ENCODE measurements at regions not wholly inside any gene's neighbourhood (a gene's known extent, or its start where the extent isn't known, plus 50 kb on each side); places are given as distances from the start of the nearest gene placed in this dataset.

DNA sequence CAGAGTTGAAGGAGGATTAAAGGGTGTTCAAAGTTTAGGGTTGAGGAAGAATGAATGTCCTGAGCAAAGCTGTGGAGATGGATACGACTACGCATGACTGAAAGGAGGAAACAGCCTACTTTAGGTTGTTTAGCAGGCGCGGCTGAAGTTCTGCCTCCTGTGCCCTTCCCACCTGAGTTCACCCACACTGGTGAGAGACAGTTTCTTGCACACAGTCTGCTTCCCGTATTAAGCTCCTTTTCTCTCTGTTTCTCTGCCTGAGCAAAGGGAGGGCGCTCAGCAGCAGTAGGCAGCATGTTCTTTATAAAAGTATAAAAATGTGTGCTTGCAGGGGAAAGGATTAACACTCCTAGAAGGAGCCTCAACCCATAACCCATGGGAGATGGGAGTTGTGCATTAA lies 224.0 kb upstream of the SMARCA2 start:
- ChIA-PET POLR2A (no interaction called here), CTCF (no interaction called here)
- no peaks in the 10 kb centered on the region for H3K4me1 Mint-ChIP-seq (ENCODE audit: low read depth, unreplicated experiment)
- H3K27ac Mint-ChIP-seq (ENCODE audit: unreplicated experiment): no peak overlapping the region
- no peak overlapping the region for H3K4me3 Mint-ChIP-seq (ENCODE audit: unreplicated experiment)
- Histone ChIP-seq H3K4me3 (ENCODE audit: low read depth, low read length) (no peak overlapping the region), H3K9me3 (no peaks in the 10 kb centered on the region), H3K36me3 (ENCODE audit: control insufficient read depth, insufficient read depth, low read length) (no peaks in the 10 kb centered on the region), H3K4me1 (no peaks in the 10 kb centered on the region), H3K27me3 (replicated peaks; ENCODE audit: control insufficient read depth, insufficient read depth, low read length) (no peaks in the 10 kb centered on the region)
- no TSS peak for BruUV-seq (replicated peaks)
- H3K27me3 Mint-ChIP-seq (ENCODE audit: insufficient read depth, unreplicated experiment): no peaks in the 10 kb centered on the region
- intact Hi-C loops (cut with micrococcal nuclease; ENCODE audit: unreplicated experiment): no loop called here
- no peaks in the 10 kb centered on the region for H3K36me3 Mint-ChIP-seq (ENCODE audit: insufficient read depth, unreplicated experiment)
- DNase-seq: no peak
- H3K9me3 Mint-ChIP-seq (ENCODE audit: unreplicated experiment): no peaks in the 10 kb centered on the region
- TF ChIP-seq, protein P1, sequence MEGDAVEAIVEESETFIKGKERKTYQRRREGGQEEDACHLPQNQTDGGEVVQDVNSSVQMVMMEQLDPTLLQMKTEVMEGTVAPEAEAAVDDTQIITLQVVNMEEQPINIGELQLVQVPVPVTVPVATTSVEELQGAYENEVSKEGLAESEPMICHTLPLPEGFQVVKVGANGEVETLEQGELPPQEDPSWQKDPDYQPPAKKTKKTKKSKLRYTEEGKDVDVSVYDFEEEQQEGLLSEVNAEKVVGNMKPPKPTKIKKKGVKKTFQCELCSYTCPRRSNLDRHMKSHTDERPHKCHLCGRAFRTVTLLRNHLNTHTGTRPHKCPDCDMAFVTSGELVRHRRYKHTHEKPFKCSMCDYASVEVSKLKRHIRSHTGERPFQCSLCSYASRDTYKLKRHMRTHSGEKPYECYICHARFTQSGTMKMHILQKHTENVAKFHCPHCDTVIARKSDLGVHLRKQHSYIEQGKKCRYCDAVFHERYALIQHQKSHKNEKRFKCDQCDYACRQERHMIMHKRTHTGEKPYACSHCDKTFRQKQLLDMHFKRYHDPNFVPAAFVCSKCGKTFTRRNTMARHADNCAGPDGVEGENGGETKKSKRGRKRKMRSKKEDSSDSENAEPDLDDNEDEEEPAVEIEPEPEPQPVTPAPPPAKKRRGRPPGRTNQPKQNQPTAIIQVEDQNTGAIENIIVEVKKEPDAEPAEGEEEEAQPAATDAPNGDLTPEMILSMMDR (IDR thresholded peaks at IDR 0.05; ENCODE audit: insufficient read depth in 1 of 2, low read depth in 1 of 2, low read length in 1 of 2, severe bottlenecking in 1 of 2, unreplicated experiment in 1 of 2): no peak

DNA sequence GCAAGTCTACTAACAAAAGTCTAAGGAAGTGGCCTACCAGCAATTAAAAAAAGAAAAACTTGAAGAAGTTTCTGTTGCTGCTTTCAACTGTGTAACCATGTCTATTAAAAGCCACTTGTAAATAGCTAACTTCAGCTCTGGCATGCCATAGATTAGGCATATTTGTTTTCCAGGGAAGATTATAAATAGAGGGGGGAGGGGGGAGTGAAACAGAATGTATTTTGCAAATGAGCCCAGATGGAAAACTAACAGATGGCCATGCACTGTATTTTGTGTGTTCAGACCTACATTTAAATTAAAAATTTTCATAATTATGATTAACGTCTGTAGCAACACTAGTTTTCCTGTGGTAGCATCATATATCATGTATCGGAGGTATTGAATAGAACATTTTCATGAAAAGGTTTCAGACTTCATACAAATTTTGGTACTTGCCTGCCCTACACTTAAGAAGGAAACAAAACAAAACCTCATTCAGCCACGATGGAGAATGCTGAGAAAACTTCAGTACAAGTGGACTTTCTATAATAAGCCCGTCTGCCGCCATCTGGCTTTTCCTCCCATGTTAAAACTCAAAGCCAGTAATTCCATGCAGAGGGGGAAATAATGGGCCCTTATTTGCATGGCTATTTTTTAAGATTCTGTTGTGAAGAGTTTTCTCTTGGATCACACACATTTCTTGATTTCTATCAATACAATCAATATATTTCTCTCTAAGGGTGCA lies 220.4 kb upstream of the SMARCA2 start:
- H3K27ac Mint-ChIP-seq (ENCODE audit: unreplicated experiment): no peak overlapping the region
- Histone ChIP-seq H3K4me1 (no peaks in the 10 kb centered on the region), H3K36me3 (ENCODE audit: control insufficient read depth, insufficient read depth, low read length) (no peaks in the 10 kb centered on the region), H3K27me3 (replicated peaks; ENCODE audit: control insufficient read depth, insufficient read depth, low read length) (no peaks in the 10 kb centered on the region), H3K9me3 (no peaks in the 10 kb centered on the region), H3K4me3 (ENCODE audit: low read depth, low read length) (no peak overlapping the region)
- H3K36me3 Mint-ChIP-seq (ENCODE audit: insufficient read depth, unreplicated experiment): no peaks in the 10 kb centered on the region
- no peaks in the 10 kb centered on the region for H3K4me1 Mint-ChIP-seq (ENCODE audit: low read depth, unreplicated experiment)
- H3K9me3 Mint-ChIP-seq (ENCODE audit: unreplicated experiment): no peaks in the 10 kb centered on the region
- no peaks in the 10 kb centered on the region for H3K27me3 Mint-ChIP-seq (ENCODE audit: insufficient read depth, unreplicated experiment)
- TF ChIP-seq, protein P1 (IDR thresholded peaks at IDR 0.05; ENCODE audit: insufficient read depth in 1 of 2, low read depth in 1 of 2, low read length in 1 of 2, severe bottlenecking in 1 of 2, unreplicated experiment in 1 of 2): no peak
- no TSS peak for BruUV-seq (replicated peaks)
- H3K4me3 Mint-ChIP-seq (ENCODE audit: unreplicated experiment): no peak overlapping the region
- ChIA-PET CTCF (no interaction called here), POLR2A (no interaction called here)
- DNase-seq: no peak
- intact Hi-C loops (cut with micrococcal nuclease; ENCODE audit: unreplicated experiment): no loop called here

DNA sequence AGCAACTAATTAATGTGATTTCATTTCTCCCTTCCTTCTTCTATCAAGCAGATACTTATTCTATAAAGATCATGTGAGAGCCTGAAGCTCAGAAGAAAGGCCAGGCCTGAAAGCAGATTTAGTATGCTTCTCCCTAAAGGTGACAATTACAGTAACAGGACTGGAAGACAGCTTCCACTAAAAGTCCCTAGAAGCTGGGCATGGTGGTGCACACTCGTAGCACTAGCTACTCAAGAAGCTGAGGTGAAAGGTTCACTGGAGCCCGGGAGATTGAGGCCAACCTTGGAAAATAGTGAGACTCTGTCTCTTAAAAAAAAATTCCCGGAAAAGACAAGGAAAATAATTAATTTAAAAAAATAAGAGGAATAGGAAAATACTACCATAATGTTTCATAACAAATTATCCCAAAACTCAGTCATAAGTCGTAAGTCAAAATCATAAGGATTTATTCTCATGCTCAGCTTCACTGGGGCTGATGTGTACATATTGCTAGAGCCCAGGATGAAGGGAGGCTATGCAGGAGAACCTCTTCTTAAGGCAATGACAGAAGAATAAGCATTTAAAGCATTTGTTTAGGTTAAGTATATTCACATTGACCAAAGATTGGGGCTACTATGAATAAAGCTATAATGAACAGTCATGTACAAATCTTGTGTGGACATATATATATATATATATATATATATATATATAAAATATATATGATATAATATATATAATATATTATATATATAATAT lies 210.8 kb upstream of the SMARCA2 start:
- POLR2A ChIA-PET: no interaction called here
- H3K27me3 Mint-ChIP-seq (ENCODE audit: insufficient read depth, unreplicated experiment): no peaks in the 10 kb centered on the region

More for the DNA sequence above, 210.8 kb upstream of the SMARCA2 start:
- DNase-seq: no peak
- Histone ChIP-seq H3K36me3 (ENCODE audit: control insufficient read depth, insufficient read depth, low read length) (no peaks in the 10 kb centered on the region), H3K27me3 (replicated peaks; ENCODE audit: control insufficient read depth, insufficient read depth, low read length) (no peaks in the 10 kb centered on the region), H3K4me3 (ENCODE audit: low read depth, low read length) (no peak overlapping the region), H3K9me3 (no peaks in the 10 kb centered on the region), H3K4me1 (no peaks in the 10 kb centered on the region)
- Mint-ChIP-seq H3K27ac (ENCODE audit: unreplicated experiment) (no peak overlapping the region), H3K4me1 (ENCODE audit: low read depth, unreplicated experiment) (no peaks in the 10 kb centered on the region), H3K36me3 (ENCODE audit: insufficient read depth, unreplicated experiment) (no peaks in the 10 kb centered on the region), H3K9me3 (ENCODE audit: unreplicated experiment) (no peaks in the 10 kb centered on the region), H3K4me3 (ENCODE audit: unreplicated experiment) (no peak overlapping the region)
- CTCF ChIA-PET: no interaction called here
- no TSS peak for BruUV-seq (replicated peaks)
- TF ChIP-seq, protein P1 (IDR thresholded peaks at IDR 0.05; ENCODE audit: insufficient read depth in 1 of 2, low read depth in 1 of 2, low read length in 1 of 2, severe bottlenecking in 1 of 2, unreplicated experiment in 1 of 2): no peak
- intact Hi-C loops (cut with micrococcal nuclease; ENCODE audit: unreplicated experiment): no loop called here

Measured in Caco-2 (cell line).